B cell (primary cell): ENCODE measurements at regions not wholly inside any gene's neighbourhood (a gene's known extent, or its start where the extent isn't known, plus 50 kb on each side); places are given as distances from the start of the nearest gene placed in this dataset.

Experiments
- EZH2 ChIP-seq: IDR thresholded peaks from 2 replicates; pipeline ENCODE4 v1.6.1; 2012; ENCODE audit warnings: borderline replicate concordance, low read depth, mild to moderate bottlenecking, moderate library complexity, low read length; ENCODE audit not compliant: insufficient read depth, poor library complexity, severe bottlenecking
- TF ChIP-seq, protein P1 (sequence below): fragments of 200-600 bp; IDR thresholded peaks from one replicate; pipeline ENCODE4 v1.8.0; 2022; ENCODE audit warnings: antibody characterized with exemption, mild to moderate bottlenecking

DNA sequence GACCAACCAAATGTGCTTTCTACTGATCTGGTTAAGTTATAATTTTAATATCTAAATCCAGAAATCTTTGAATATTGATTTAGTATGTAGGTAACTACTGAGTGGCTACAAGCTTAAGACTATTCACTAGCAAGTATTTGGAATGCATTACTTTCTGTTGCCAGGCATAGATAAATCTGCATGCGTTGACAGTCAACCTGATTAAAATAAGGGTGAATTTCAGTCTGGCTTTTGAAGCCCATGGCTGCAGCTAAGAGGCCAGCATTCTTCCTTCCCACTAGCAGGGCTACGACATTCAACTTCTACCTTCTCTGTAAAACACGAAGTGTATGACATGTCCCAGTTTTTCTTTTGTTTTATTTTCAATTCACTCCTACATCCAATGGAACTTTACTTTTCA is 340.6 kb downstream of the EPHA4 start:
- no peak for TF ChIP-seq EZH2
- TF ChIP-seq, protein P1, sequence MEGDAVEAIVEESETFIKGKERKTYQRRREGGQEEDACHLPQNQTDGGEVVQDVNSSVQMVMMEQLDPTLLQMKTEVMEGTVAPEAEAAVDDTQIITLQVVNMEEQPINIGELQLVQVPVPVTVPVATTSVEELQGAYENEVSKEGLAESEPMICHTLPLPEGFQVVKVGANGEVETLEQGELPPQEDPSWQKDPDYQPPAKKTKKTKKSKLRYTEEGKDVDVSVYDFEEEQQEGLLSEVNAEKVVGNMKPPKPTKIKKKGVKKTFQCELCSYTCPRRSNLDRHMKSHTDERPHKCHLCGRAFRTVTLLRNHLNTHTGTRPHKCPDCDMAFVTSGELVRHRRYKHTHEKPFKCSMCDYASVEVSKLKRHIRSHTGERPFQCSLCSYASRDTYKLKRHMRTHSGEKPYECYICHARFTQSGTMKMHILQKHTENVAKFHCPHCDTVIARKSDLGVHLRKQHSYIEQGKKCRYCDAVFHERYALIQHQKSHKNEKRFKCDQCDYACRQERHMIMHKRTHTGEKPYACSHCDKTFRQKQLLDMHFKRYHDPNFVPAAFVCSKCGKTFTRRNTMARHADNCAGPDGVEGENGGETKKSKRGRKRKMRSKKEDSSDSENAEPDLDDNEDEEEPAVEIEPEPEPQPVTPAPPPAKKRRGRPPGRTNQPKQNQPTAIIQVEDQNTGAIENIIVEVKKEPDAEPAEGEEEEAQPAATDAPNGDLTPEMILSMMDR: no peak
